Posterior cingulate gyrus (tissue), 11 donors: ENCODE measurements at regions not wholly inside any gene's neighbourhood (a gene's known extent, or its start where the extent isn't known, plus 50 kb on each side); places are given as distances from the start of the nearest gene placed in this dataset.
"Not testable (repeated sequence)": the region's sequence is repeated elsewhere in the genome, so short reads cannot be mapped to it uniquely, and the experiment has no call there.

Source experiments
- DNase-seq, 10 donors: peaks; one replicate each; pipeline versions ENCODE4 v3.0.0 to v3.0.0-alpha.2; 2020 to 2021; ENCODE audit warnings: mixed read lengths in 3 of 10
- intact Hi-C: fragments of 100-400 bp; cut with DNase I; formaldehyde crosslinking; loops from one replicate; pipeline ENCODE4 v1.15.1; 2023

GRCh38 chr18:28455971-28456370 is 279.0 kb upstream of the CDH2 start:
- intact Hi-C loops, result no loop called here
- DNase-seq, result no peak

- intact Hi-C loops, result no loop called here
These were observed 262.9 kb upstream of the CDH2 start for GRCh38 chr18:28439870-28440269.

GRCh38 chr18:28438381-28438780 is 261.5 kb upstream of the CDH2 start:
- intact Hi-C loops, result no loop called here
- no peak for DNase-seq

More at GRCh38 chr18:28439870-28440269, 262.9 kb upstream of the CDH2 start:
- no peak for DNase-seq

GRCh38 chr18:28432339-28432738 is 255.4 kb upstream of the CDH2 start:
- intact Hi-C loops, result no loop called here
- DNase-seq, result no peak

GRCh38 chr18:28425886-28426285 is 249.0 kb upstream of the CDH2 start:
- peak in 1 of 10 donors; percentile 13 for DNase-seq
- intact Hi-C loops, result no loop called here

GRCh38 chr18:28422577-28422976 is 245.6 kb upstream of the CDH2 start:
- DNase-seq, result no peak

GRCh38 chr18:28421950-28422349 is 245.0 kb upstream of the CDH2 start:
- intact Hi-C loops, DNase-seq: not testable (repeated sequence)

More at GRCh38 chr18:28422577-28422976, 245.6 kb upstream of the CDH2 start:
- intact Hi-C loops, result no loop called here

GRCh38 chr18:28412521-28412920 is 235.6 kb upstream of the CDH2 start:
- no peak for DNase-seq
- intact Hi-C loops, result no loop called here

GRCh38 chr18:28411806-28412205 is 234.9 kb upstream of the CDH2 start:
- intact Hi-C loops, result no loop called here
- DNase-seq, result no peak

GRCh38 chr18:28409811-28410210 is 232.9 kb upstream of the CDH2 start:
- DNase-seq, result no peak
- intact Hi-C loops, result no loop called here

- DNase-seq, result no peak
- intact Hi-C loops, result no loop called here
These were observed 231.6 kb upstream of the CDH2 start for GRCh38 chr18:28408528-28408927.

- no peak for DNase-seq
- intact Hi-C loops, result no loop called here
These were observed 230.8 kb upstream of the CDH2 start for GRCh38 chr18:28407681-28408080.

GRCh38 chr18:28406533-28406932 is 229.6 kb upstream of the CDH2 start:
- intact Hi-C loops, result no loop called here
- DNase-seq, result no peak

GRCh38 chr18:28404694-28405093 is 227.8 kb upstream of the CDH2 start:
- intact Hi-C loops, result no loop called here
- no peak for DNase-seq

GRCh38 chr18:28399781-28400362 is 222.9 kb upstream of the CDH2 start:
- DNase-seq, result no peak
- intact Hi-C loops, result no loop called here

- no peak for DNase-seq
- intact Hi-C loops, result no loop called here
These were observed 221.5 kb upstream of the CDH2 start for GRCh38 chr18:28398471-28398870.

GRCh38 chr18:28390022-28390421 is 213.1 kb upstream of the CDH2 start:
- no peak for DNase-seq
- intact Hi-C loops, result no loop called here

- intact Hi-C loops, result no loop called here
- no peak for DNase-seq
These were observed 205.4 kb upstream of the CDH2 start for GRCh38 chr18:28382215-28382879.

GRCh38 chr18:28372186-28372585 is 195.3 kb upstream of the CDH2 start:
- no peak for DNase-seq
- intact Hi-C loops, result no loop called here

- no peak for DNase-seq
- intact Hi-C loops, result no loop called here
These were observed 189.7 kb upstream of the CDH2 start for GRCh38 chr18:28366676-28367075.

- DNase-seq, result no peak
- intact Hi-C loops, result no loop called here
These were observed 188.5 kb upstream of the CDH2 start for GRCh38 chr18:28365411-28365831.

GRCh38 chr18:28363124-28363523 is 186.2 kb upstream of the CDH2 start:
- intact Hi-C loops, result no loop called here
- DNase-seq, result no peak
